ENCODE measurements at regions not wholly inside any gene's neighbourhood (a gene's known extent, or its start where the extent isn't known, plus 50 kb on each side); places are given as distances from the start of the nearest gene placed in this dataset.

DNA sequence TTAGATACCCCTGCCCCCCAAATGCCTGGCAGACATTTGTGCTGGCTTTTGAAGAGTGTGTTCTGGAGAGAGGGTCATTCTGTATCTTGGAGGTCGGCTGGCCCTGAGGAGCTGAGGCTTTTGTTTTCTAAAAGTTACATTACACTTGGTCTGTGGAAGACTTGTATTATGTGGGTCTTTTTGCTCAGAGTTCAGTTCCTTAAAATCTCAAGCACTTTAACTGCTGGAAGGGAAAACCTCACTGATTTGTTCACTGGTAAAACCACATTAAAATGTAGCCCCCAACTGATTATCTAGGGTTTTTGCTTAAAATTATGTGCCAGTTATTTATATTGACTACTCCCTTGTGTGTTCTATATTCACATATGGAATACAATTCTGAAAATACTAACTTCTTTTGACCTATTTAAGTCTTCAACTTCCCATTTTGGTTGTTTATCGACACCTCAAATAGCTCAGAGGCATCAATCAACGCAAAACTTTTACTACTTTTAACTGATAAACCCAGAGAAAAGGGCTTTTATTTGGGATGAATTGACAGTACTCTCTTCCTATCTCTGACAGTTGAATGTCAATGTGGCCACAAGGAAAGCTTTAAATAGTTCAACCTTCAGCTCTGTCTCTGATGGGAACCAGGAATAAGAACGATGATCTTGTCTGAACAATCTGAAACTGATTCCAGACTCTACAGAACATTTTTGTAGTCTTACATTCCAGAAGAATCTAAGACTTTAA lies 54.0 kb upstream of the MAP3K1 start:
- TF ChIP-seq POLR2A (IDR thresholded peaks at IDR 0.05; ENCODE audit: low read length) (no peak), GATA1 (IDR thresholded peaks at IDR 0.05; ENCODE audit: low read depth, low read length) (no peak)

Measured in erythroblast (primary cell).